ENCODE measurements at regions not wholly inside any gene's neighbourhood (a gene's known extent, or its start where the extent isn't known, plus 50 kb on each side); places are given as distances from the start of the nearest gene placed in this dataset.

- H3K4me1 ChIP-seq, result no peaks in the 10 kb centered on the region
- no peaks in the 10 kb centered on the region for H3K9me3 ChIP-seq
- no peaks in the 10 kb centered on the region for H3K27me3 ChIP-seq
- no peaks in the 10 kb centered on the region for H3K36me3 ChIP-seq
- TF ChIP-seq, protein P1, sequence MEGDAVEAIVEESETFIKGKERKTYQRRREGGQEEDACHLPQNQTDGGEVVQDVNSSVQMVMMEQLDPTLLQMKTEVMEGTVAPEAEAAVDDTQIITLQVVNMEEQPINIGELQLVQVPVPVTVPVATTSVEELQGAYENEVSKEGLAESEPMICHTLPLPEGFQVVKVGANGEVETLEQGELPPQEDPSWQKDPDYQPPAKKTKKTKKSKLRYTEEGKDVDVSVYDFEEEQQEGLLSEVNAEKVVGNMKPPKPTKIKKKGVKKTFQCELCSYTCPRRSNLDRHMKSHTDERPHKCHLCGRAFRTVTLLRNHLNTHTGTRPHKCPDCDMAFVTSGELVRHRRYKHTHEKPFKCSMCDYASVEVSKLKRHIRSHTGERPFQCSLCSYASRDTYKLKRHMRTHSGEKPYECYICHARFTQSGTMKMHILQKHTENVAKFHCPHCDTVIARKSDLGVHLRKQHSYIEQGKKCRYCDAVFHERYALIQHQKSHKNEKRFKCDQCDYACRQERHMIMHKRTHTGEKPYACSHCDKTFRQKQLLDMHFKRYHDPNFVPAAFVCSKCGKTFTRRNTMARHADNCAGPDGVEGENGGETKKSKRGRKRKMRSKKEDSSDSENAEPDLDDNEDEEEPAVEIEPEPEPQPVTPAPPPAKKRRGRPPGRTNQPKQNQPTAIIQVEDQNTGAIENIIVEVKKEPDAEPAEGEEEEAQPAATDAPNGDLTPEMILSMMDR (IDR thresholded peaks at IDR 0.05; ENCODE audit: low read depth, low read length), result no peak
- H3K4me3 ChIP-seq (ENCODE audit: low read depth, low read length), result no peak overlapping the region
- DNase-seq, result no peak
Observed at GRCh38 chr14:43480976-43481375, 1026.1 kb downstream of the FSCB start.

- Histone ChIP-seq H3K36me3 (no peaks in the 10 kb centered on the region), H3K4me3 (ENCODE audit: low read depth, low read length) (no peak overlapping the region), H3K9me3 (no peaks in the 10 kb centered on the region), H3K4me1 (no peaks in the 10 kb centered on the region), H3K27me3 (no peaks in the 10 kb centered on the region)
- no peak for DNase-seq
- TF ChIP-seq, protein P1 (IDR thresholded peaks at IDR 0.05; ENCODE audit: low read depth, low read length), result no peak
Observed at GRCh38 chr14:43479596-43480195, 1027.4 kb downstream of the FSCB start.

- no peak overlapping the region for H3K4me3 ChIP-seq (ENCODE audit: low read depth, low read length)
- TF ChIP-seq, protein P1 (IDR thresholded peaks at IDR 0.05; ENCODE audit: low read depth, low read length), result no peak
- H3K27me3 ChIP-seq, result no peaks in the 10 kb centered on the region
- no peaks in the 10 kb centered on the region for H3K4me1 ChIP-seq
- no peaks in the 10 kb centered on the region for H3K9me3 ChIP-seq
- DNase-seq, result no peak
- no peaks in the 10 kb centered on the region for H3K36me3 ChIP-seq
Observed at GRCh38 chr14:43476822-43477221, 1030.3 kb downstream of the FSCB start.

GRCh38 chr14:43475757-43476156 is 1031.3 kb downstream of the FSCB start:
- Histone ChIP-seq H3K4me3 (ENCODE audit: low read depth, low read length) (no peak overlapping the region), H3K27me3 (no peaks in the 10 kb centered on the region), H3K4me1 (no peaks in the 10 kb centered on the region), H3K36me3 (no peaks in the 10 kb centered on the region), H3K9me3 (no peaks in the 10 kb centered on the region; the same call in 1 of the 2 replicates)
- no peak for DNase-seq
- TF ChIP-seq, protein P1 (IDR thresholded peaks at IDR 0.05; ENCODE audit: low read depth, low read length), result no peak

GRCh38 chr14:43471595-43471994 is 1035.5 kb downstream of the FSCB start:
- Histone ChIP-seq H3K27me3 (no peaks in the 10 kb centered on the region), H3K9me3 (no peaks in the 10 kb centered on the region; the same call in 1 of the 2 replicates), H3K36me3 (no peaks in the 10 kb centered on the region), H3K4me1 (no peaks in the 10 kb centered on the region), H3K4me3 (ENCODE audit: low read depth, low read length) (no peak overlapping the region)
- DNase-seq, result no peak
- TF ChIP-seq, protein P1 (IDR thresholded peaks at IDR 0.05; ENCODE audit: low read depth, low read length), result no peak

DNA sequence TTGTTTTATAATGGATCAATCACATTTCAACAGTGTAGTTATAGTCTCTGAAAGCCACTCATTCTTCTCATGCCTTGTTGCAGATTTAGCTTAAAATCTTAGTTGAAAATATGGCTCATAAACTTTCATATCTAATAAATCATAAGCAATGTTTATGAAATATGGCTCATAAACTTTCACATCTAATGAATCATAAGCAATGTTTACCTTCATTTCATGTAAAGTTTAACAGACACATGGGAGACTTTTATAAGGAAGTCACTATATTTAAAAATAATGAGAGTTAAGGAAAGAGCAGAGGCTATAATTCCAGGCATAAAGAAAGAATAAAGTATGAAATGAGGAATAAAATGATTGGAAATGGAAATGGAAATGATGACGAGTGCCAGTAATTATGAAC is 1042.1 kb downstream of the FSCB start:
- no peaks in the 10 kb centered on the region for H3K27me3 ChIP-seq
- H3K4me3 ChIP-seq (ENCODE audit: low read depth, low read length), result no peak overlapping the region
- TF ChIP-seq, protein P1 (IDR thresholded peaks at IDR 0.05; ENCODE audit: low read depth, low read length), result no peak
- H3K9me3 ChIP-seq, result no peaks in the 10 kb centered on the region
- H3K36me3 ChIP-seq, result no peaks in the 10 kb centered on the region
- no peaks in the 10 kb centered on the region for H3K4me1 ChIP-seq
- no peak for DNase-seq

All from BE2C (cell line).